ENCODE measurements at regions not wholly inside any gene's neighbourhood (a gene's known extent, or its start where the extent isn't known, plus 50 kb on each side); places are given as distances from the start of the nearest gene placed in this dataset.
A peak's percentile ranks its signal among the peaks of the same experiment; 100 is the strongest.

DNA sequence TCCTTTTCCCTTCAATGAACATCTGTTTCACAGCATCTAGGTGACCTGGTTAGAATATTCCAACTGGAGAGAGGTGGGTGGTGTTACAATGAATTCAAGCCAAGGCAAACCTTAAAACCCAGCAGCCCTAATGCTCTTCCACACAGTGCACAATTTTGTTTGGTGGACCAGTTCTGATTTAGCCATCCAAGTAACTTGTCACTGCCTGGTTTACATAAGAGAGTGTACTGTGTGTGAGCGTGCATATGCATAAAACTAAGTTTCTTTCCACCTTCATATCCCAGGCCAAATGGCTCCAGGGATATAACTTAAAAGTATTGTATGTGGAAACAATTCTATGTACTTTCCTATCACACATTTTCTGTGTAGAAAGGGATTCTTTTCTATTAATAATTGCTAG is 200.4 kb upstream of the FAR2 start:
- DNase-seq = no peak

DNA sequence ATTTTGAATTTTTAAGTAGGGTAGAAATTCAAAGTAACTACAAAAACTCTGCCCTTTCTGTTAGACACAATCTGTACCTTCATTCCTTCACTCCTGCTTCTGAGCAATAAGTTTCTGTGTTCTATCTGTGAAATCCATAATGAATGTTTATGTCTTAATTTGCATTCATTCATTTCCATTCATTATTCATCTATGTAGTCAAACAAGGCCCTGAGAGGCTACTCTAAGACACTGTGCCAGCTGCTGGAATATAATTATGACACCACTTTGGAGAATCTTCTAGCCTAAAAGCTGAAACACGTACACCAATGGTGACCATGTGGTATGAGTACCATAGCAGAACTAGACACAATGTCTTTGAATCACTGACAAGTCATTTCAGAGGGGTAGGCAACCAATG is 199.9 kb upstream of the FAR2 start:
- DNase-seq = no peak

DNA sequence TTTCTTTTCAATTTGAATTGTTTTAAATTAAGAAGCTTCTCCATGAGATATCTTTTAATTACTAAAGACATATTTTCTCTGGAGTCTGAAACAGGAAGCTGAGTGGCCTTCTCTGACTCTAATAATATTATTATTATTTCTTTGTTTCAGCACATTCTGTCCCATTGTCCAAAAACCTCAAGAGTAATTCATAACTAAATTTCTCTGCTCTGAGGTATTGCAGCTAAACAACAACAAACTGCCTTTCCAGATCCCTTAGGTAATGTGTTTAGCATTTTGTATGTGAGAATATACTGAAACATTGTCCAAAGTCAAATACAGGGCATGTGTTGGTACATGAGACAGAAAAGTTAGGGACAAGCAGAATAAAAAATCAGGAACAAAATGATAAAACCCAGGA is 199.0 kb upstream of the FAR2 start:
- no peak for DNase-seq

DNA sequence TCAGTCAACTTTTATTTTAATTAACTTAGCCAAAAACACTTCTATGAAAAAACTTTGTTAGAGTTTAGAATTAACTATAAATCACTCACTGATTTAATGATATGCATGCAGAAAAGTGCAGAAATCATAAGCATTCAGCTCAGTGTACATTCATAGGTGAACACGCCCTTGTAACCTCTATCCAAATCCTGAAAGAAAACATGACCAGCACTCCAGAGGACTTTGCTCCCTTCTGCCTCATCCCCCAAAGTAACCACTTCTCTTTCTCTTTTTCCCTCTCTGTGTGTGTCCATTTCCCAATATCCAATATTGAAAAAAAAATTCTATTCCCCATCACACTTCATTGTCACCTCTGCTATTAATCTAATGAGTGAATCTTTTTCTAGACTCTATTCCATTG is 197.1 kb upstream of the FAR2 start:
- no peak for DNase-seq

DNA sequence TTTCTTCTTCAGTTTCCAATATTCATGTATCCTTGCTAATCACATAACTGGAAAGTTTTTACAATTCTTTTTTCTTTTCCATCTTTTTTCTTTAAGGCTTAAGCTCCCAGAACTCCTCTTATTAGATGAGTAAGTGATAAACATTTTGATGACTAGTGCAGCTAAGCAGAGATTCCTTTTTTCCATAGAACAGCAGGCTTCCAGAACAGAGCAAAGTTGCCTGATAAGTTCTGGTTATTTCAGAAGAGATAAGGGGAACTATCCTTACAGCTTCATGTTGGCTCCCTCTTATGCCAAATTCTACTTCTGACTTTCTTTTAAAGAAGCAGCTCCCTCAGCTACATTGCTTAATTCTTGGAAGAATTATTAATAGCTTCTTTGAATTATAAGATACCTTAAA is 194.7 kb upstream of the FAR2 start:
- DNase-seq = peak; percentile 13

DNA sequence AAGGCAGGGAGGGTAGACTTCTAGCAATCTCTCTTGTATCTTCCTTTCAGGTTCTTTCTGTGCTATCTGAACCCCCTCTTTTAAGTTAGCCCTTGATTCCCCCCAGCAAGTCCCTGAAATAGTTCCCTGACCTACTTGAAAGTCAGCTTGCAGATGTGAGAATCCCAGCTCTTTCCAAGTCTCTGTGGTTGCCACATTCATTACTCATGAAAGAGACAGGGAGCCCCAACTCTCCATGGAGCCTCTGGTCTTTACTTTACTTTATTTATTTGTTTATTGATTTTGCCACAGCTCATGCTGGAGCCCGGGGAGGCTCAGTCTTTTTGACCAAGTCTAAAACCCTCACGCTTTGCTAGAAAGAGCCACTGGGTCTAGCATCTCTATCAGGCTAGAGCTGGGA is 193.6 kb upstream of the FAR2 start:
- peak; percentile 68 for DNase-seq

DNA sequence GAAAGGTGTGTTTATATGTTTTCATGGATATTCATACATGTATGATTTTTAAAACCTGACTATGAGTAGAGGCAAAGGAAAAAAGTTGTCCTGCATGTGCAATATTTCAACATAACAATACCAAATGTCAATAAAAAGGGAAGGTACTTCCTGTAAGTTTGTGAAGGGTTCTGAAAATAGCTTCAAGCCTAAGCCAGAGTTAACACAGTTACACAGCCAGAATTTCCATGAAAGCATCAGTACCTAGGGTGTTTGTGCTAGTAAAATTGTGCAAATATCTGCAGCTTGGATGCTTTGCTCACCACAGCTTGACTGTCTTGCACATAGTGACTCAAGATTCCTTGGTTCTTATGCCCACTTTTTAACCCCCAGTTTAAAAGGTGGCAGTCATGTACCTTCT is 193.1 kb upstream of the FAR2 start:
- no peak for DNase-seq

DNA sequence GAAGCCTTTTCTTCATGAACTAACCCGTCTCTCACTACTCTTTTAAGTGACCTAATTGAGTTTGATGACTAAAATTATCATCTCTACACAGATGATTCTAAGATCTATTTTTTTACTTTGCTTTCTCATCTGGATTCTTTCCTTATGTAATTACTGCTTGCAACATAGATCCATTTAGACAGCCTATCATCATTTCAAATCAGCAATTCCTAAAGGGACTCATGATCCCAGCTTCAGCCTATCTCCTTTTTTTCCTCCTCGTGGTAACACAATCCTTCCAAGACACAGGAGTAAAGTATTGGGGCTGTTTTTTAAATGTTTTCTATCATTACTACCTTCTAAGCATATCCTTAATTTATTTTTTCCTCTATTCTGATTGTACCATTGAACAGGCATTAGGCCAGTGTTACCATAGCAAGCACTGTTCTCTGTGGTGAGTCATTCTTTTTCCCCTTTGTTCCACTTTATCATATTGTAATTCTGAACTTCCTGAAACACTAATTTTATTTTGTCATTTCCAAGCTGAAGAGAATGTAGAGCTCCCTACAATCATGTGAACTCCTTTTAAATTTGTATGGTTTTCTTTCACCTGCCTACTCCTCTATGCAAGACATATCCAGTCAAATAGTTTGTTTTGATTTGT is 190.4 kb upstream of the FAR2 start:
- peak; percentile 25 for DNase-seq

DNA sequence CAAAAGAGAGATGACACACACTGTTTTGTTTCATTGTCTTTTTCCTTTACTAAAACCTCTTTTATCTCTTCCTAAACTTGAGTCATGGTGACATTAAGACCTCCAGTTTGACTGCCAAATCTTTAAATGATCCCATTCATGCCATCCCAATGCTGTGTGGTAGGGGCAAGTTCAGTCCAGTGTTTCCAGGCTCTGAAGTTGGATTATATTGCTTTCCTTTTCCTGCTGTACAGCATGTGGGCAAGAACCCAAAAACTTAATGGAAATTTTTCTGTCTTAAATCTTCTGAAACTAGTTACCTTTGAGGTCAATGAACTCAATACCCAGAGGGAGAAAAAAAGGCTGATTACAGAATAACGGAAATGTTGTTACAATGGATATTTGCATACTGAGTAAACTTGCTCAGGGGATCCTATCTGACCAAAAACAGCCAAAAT is 187.1 kb upstream of the FAR2 start:
- DNase-seq = no peak

DNA sequence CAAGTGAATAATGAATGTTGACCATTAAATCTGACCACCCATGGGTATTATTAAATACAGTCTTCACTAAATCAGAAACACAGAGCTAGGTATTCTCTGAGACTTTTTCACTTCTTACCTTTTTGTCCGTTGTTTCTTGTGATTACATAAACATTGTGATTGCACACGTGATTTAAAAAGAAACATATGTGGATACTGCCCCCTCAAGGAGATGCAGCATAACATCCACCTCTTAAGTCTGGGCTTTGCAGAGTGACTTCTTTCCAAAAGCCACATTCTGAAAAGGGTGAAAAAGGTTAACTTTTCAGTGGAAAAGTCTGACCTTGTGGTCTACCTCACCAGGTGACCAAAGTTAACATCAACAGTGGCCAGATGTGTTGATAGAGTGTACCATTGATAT is 185.5 kb upstream of the FAR2 start:
- DNase-seq = peak; percentile 62

DNA sequence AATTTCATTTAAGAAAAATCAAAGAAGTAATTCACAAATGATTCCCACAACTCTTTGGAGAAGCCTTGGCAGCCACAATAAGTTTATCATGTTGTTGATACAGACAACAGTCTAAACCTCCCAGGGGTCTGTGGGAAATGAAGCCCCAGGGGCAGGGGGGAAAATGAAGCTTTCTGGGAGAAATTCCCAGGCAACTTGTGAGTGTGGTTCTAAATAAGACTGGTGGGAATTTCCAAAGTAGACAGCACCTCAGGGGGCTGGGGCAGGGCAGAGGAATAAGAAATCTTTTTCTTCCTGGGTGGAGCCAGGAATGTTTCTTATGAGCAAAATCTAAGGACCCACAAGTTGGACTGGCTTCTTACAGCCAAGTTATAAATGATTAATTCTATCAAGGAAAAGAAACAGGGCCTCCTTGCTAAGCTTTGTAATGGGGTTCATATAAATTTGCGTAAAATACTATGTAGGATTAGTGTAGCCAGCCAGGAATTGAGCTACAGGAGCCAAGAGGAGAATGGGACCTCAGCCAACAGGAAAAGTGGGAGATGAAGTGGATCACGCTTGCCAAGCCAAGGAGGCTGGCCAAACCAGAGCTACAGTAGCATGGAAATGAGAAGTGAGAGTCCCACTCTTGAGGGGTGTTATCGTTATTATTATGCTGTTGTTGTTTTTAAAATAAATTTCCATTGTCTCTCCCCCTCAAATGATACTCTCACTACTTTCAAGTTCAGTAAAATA is 182.9 kb upstream of the FAR2 start:
- DNase-seq = no peak

DNA sequence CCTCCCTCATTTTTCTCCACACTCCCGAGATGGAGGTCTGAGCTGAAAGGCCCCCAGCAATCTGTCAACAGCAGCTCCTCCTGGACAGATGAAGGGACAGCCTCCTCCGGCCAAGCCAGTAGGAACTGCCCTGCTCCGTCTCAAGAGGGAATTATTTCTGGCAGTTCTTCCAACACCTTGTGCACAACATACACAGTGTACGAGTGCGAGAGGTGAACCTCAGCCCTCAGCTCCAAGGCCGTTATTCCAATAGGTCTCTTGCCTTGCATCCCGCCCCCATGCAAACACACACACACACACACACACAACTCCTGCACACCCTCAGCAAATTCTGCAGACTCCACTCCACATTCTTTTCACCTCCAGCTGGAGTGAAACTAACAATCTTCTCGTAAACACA is 181.7 kb upstream of the FAR2 start:
- DNase-seq = no peak

DNA sequence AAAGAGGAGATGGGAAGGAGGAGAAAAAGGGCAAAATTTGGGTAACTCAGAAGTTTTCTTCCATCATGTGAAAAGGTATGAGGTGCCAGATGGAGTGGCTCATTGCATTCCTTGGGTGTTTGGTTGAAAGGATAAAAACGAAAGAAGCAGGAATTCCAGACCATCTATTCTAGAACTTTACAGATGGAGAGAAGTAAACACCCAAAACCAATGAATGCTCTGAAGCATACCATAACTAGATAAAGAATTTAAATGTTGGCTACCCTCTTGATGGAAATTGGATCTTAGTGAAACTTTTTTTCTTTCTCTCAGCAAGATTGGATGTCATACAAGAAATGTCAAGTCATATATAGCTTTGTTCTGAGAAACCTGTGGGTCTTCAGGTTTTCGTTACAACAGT is 175.6 kb upstream of the FAR2 start:
- DNase-seq = no peak

DNA sequence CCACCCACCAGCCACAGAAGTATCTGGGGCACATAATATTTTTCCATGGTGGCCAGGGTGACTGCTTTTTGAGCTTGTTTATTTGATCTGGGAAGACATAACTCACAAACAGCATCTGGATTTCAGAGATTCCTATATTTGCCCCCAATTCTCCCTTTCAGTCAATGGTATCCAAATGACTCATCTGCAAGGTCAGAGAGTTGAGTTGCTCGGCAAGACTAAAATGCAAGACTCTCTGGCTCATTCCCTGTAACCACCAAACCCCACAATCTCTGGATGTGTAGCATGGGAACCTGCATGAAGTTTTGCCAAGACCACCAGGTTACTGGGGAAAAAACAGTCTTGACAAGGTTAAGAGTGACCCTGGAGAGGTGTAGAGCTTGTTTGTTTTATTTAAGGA is 174.9 kb upstream of the FAR2 start:
- DNase-seq = peak; percentile 80

DNA sequence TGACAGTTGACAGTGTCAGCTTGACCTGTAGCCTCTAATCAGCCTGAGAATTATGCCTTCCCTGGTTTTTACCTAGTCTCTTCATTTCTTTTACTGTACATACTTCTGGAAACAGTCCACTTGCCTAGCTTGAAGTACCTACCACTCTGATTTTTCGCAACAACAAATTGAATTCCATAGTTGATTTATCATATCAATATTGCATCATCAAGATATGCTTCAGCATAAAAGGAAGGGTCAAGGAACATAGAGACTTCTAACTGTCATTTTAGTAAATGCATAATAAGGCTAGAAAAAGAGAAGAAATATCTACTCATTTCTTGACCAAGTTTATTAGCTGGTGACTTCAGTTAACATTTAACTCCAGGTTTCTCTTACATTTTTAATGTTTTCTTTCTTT is 174.2 kb upstream of the FAR2 start:
- peak; percentile 40 for DNase-seq

DNA sequence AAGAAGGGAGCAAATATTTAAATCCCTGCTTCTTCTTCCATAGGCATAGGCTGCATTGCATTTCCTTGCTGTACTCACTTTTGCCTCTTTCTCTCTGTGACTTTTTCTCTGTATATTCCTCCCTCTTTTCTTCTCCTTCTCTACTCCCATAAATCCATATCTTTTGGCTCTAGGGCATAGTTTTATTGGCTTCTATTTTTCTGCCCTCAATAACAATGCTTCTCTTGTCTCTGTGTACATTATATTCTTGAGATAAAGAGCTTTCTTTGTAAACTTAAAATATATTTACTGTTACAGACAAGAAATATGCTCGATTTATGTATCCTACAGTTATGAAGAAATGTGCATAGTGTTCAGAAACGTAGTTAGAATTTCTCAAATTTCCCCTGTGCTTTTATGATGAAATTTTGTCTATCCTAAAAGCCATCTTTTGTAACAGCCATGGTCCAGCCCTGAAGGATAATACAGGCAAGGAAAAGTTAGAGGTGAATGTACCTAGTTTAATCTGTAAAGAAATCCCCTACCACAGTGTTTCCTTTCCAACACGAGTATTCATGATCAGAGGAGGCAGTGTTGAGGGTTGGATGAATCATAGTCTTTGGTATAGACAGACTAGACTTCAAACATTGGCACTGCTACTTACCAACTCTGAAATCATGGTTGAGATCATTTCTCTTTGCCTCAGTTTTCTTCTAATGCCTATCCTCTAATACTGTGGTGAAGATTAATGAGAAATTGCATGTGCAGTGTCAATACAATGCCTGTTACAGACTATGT is 173.3 kb upstream of the FAR2 start:
- DNase-seq = no peak

DNA sequence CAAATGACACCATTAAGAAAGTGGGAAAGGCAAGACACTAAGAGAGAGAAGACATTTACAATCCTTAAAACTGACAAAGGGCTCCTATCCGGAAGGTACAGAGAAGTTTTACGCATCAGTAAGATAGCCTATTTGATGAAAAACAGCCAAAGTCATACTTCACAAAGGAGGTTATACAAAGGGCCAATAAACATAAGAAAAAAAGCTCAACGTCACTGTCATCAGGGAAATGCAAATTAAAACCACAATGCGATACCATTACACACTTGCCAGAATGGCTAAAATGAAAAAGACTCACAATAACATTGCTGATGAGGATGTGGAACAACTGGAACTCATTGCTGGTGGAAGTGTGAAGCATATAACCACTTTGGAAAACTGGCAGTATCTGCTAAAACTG is 168.6 kb upstream of the FAR2 start:
- no peak for DNase-seq

DNA sequence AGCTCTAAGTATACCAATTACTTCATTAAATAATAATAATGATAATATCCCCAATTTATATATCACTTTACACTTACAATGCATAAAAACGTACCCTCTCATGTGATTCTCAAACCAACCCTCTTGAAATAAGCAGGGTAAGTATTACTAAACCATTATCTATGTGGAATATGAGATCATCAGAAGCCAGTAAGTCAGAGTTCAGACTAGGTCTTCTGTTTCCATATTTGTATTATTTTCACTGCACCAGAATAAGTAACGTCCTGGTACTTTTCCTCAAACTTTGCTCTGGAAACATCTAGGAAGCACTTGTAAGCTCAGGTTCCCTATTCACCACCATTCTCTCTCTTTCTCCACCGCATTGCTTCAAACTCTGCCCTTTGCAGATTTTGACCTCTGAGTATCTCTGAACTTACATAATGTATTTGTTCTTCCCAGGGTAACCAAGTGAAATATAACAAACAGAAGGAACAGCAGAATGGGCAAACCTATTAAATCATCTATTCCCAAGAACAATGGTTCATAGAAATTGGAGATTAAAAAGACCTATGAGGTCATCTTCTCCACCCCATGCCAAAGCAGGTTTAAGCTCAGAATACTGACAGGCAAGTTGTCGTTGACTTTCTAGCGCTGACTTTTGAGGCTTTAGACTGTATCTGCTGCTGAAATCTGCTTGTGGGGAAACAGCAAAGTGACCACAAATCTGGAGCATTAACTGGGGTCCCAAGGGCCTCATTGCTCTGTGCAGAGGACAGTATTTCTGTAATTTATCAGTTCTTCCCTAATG is 161.3 kb upstream of the FAR2 start:
- DNase-seq = peak; percentile 28

DNA sequence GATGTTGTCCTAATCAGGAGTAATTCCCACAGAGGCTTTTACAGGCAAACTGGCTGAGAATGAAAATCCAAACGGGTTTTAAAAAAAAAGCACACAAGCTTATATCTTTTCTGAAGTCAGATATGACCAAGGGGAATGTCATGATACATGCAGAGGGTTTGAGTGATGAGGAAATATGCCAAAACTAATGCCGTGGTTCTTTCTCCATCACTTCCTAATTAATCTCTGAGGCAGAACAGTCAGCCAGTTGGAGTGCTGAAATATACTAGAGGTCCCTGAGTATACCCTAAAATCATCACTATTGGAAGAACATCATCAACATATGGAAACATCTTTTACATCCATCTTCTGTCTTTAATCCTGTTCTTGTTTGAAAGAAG is 160.8 kb upstream of the FAR2 start:
- no peak for DNase-seq

DNA sequence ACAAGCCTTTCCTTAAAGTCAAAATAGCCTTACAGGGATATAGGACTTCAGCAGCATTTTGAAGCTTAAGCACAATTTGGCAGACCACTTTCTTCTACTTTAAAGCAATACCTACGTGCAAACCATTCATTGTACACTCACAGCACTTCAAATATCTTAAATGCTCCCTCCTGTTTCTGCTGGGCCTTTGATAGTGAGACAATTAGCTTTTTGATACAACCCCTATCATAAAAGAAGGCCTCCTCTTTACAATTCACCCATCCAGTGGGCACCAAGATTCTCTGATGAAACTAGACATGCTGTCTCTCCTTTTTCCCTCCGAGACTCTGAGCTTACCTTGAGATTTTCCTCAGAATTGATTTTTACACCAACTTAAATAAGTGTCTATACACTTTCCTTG is 157.5 kb upstream of the FAR2 start:
- no peak for DNase-seq

DNA sequence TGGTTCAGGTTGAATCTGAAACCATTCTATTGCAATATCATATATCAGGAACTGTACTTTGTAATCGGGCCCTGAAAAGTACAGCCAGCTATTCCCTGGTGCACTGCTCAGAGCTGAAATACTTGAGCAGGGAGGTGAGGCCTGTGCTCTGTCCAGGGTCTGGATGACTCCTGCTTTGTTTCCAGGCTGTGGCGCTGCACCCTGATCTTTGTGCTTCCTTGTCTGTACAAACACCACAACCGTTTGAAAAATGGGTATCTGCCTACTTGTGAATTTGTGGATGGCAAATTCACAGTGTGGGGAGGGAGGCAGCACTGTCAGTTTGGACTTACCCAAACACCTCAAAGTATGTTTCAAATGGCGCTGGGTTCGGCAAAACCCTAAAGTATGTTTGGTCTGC is 155.4 kb upstream of the FAR2 start:
- DNase-seq = no peak

DNA sequence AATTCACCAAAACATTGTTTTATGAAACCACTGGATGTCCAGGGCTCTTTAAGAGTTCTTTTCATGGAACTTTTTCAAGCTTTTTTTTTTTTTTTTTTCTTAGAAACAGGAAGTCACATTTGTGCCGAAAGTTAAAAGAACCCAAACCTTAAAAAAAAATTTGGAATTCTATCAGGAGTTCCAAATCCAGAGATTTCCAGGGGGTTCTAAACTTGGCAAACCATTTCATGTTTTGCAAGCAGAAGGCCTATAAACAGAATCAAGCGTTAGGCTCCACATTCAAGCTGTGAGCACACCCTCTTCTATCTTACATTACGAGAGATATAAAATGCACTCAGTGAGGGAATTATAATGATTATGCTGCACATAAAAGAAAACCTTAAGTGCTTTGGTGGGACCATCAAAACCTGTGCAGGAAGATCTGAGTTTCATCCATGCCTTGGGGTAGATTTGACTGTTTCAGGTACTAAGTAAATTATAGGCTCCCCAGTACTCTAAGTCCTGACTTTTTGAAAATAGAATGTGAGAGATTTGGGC is 154.8 kb upstream of the FAR2 start:
- DNase-seq = no peak

DNA sequence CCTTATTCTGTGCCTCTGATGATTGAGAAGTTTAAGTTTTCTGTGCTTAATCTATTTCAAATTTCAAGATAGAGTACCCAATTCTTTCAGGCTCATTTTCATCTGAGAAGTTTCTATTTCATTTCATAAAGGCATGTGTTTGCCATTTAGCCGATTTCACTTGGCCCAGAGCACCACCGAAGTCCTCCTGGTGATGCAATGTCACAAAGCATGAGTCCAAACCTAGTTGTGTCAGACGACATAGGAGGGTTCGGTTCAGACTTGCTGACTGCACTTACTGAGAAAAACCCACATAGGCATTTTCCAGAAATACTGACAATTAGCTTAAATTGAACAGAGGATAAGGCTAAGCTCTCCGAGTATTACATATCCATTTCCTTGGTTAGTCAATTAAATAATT is 152.4 kb upstream of the FAR2 start:
- DNase-seq = no peak
